ENCODE measurements at regions not wholly inside any gene's neighbourhood (a gene's known extent, or its start where the extent isn't known, plus 50 kb on each side); places are given as distances from the start of the nearest gene placed in this dataset.

DNA sequence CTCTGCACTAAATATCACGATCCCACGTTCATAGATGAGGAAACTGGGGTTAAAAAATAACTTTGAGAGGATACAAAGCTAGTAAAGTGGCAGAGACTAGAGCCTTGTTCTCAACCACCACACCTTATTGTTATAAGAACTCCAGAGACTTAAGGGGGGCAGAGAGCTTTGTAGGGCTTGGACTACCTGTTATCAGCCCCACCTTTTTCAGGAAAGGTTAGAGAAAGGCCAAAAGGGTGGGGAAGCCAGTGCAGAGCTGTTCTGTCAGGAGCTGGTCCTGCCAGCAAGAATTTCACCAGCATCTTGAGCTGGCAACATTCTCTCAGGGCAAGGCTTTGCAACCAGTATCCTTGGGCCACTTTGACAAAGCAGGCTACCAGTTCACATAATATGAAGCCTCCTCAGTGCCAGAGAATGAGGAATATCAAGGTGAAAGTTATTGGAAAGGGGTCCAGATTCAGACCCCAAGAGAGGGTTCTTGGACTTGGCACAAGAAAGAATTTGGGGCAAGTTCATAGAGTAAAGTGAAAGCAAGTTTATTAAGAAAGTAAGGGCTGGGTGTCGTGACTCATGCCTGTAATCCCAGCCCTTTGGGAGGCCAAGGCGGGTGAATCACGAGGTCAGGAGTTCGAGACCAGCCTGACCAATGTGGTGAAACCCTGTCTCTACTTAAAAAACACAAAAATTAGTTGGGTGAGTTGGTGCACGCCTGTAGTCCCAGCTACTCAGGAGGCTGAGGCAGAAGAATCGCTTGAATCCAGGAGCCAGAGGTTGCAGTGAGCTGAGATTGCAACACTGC is 66.2 kb upstream of the CLINT1 start:
- no peaks in the 10 kb centered on the region for H3K9me3 Mint-ChIP-seq (ENCODE audit: unreplicated experiment)
- no peak overlapping the region for H3K4me3 Mint-ChIP-seq (ENCODE audit: unreplicated experiment)
- no peaks in the 10 kb centered on the region for H3K36me3 Mint-ChIP-seq (ENCODE audit: unreplicated experiment)
- no peak overlapping the region for H3K27ac Mint-ChIP-seq (ENCODE audit: unreplicated experiment)
- DNase-seq (ENCODE audit: extremely low spot score, unreplicated experiment) = no peak
- no peaks in the 10 kb centered on the region for H3K27me3 Mint-ChIP-seq (ENCODE audit: unreplicated experiment)
- TF ChIP-seq, protein P1, sequence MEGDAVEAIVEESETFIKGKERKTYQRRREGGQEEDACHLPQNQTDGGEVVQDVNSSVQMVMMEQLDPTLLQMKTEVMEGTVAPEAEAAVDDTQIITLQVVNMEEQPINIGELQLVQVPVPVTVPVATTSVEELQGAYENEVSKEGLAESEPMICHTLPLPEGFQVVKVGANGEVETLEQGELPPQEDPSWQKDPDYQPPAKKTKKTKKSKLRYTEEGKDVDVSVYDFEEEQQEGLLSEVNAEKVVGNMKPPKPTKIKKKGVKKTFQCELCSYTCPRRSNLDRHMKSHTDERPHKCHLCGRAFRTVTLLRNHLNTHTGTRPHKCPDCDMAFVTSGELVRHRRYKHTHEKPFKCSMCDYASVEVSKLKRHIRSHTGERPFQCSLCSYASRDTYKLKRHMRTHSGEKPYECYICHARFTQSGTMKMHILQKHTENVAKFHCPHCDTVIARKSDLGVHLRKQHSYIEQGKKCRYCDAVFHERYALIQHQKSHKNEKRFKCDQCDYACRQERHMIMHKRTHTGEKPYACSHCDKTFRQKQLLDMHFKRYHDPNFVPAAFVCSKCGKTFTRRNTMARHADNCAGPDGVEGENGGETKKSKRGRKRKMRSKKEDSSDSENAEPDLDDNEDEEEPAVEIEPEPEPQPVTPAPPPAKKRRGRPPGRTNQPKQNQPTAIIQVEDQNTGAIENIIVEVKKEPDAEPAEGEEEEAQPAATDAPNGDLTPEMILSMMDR (IDR thresholded peaks at IDR 0.05) = no peak
- peaks cover 7% of the 10 kb centered on the region for H3K4me1 Mint-ChIP-seq (ENCODE audit: unreplicated experiment)

DNA sequence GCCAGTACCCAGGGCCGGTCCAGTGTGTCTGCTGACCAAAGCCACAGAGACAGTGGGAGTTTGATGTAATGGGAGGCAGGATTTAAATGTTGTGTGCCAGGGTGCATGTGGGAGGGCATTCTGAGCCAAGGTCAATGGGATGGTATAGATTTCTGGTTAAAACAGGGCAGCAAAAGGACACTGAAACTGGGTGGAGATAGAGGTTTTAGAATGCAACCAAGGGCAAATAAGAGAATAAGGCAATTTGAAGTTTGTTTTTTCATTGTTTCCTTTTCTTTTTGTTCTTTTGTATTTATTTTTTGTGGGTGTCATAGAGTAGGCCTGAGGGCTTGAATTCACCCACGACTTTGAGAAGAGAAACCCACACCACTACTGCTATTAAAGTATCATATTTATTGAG is 65.5 kb upstream of the CLINT1 start:
- H3K4me3 Mint-ChIP-seq (ENCODE audit: unreplicated experiment) = no peak overlapping the region
- H3K27ac Mint-ChIP-seq (ENCODE audit: unreplicated experiment) = no peak overlapping the region
- DNase-seq (ENCODE audit: extremely low spot score, unreplicated experiment) = no peak
- peaks cover 7% of the 10 kb centered on the region for H3K4me1 Mint-ChIP-seq (ENCODE audit: unreplicated experiment)
- TF ChIP-seq, protein P1 (IDR thresholded peaks at IDR 0.05) = no peak
- no peaks in the 10 kb centered on the region for H3K27me3 Mint-ChIP-seq (ENCODE audit: unreplicated experiment)
- H3K36me3 Mint-ChIP-seq (ENCODE audit: unreplicated experiment) = no peaks in the 10 kb centered on the region
- H3K9me3 Mint-ChIP-seq (ENCODE audit: unreplicated experiment) = no peaks in the 10 kb centered on the region

DNA sequence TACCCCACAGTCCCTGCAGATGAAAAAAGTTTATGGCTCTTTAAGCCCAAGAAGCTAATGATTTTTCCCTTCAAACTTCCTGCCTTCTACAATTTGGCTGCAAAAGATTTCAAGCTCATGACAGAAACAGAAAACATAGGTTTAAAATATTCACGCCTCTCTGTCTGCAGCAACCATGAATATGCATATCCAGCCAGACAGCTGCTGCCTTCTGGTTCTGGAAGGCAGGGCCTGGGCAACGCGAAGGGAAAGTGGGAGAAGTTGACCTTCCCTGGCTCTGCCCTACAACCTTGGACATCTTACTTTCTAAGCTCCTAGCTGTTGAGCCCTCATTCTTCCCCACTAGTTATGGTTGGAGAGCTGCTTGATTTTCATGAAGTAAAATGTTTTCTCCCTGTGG is 64.8 kb upstream of the CLINT1 start:
- Mint-ChIP-seq H3K27me3 (ENCODE audit: unreplicated experiment) (no peaks in the 10 kb centered on the region), H3K4me3 (ENCODE audit: unreplicated experiment) (no peak overlapping the region), H3K36me3 (ENCODE audit: unreplicated experiment) (no peaks in the 10 kb centered on the region), H3K27ac (ENCODE audit: unreplicated experiment) (no peak overlapping the region), H3K4me1 (ENCODE audit: unreplicated experiment) (peaks cover 7% of the 10 kb centered on the region), H3K9me3 (ENCODE audit: unreplicated experiment) (no peaks in the 10 kb centered on the region)
- TF ChIP-seq, protein P1 (IDR thresholded peaks at IDR 0.05) = no peak
- no peak for DNase-seq (ENCODE audit: extremely low spot score, unreplicated experiment)

DNA sequence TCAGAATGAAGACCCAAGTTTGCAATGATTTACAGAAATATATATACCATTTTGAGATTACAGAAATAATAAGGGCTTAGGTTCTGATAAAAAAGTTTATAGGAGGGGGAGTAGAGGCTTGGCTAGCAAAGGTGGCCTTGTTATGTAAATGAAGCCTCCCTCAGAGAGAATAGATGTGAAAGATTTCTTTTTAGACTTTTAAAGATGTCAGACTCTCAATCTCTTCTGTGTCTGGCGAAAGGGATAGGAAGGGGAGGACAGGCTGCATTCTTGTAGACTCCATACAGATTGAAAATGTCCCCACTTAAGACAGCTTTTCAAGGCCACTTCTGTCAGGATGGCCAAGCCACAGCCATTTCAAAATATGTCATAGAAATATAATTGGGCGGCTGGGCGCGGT is 63.1 kb upstream of the CLINT1 start:
- Mint-ChIP-seq H3K9me3 (ENCODE audit: unreplicated experiment) (no peaks in the 10 kb centered on the region), H3K4me1 (ENCODE audit: unreplicated experiment) (peaks cover 17% of the 10 kb centered on the region), H3K36me3 (ENCODE audit: unreplicated experiment) (no peaks in the 10 kb centered on the region), H3K27me3 (ENCODE audit: unreplicated experiment) (no peaks in the 10 kb centered on the region), H3K27ac (ENCODE audit: unreplicated experiment) (no peak overlapping the region), H3K4me3 (ENCODE audit: unreplicated experiment) (no peak overlapping the region)
- no peak for DNase-seq (ENCODE audit: extremely low spot score, unreplicated experiment)
- TF ChIP-seq, protein P1 (IDR thresholded peaks at IDR 0.05) = no peak

DNA sequence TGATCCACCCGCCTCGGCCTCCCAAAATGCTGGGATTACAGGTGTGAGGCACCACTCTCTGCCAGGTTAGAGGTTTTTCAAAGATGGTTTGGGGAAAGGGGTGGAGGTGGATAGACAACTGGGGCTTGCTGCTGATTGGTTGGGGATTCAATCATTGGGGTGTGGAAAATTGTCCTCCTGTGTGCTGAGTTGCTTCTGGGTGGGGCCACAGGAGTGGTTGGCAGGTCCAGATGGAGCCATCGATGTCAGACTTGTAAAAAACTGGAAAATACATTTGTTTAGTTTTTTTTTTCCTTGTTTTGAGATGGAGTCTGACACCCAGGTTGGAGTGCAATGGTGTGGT is 61.9 kb upstream of the CLINT1 start:
- no peak overlapping the region for H3K4me3 Mint-ChIP-seq (ENCODE audit: unreplicated experiment)
- no peak overlapping the region for H3K27ac Mint-ChIP-seq (ENCODE audit: unreplicated experiment)

More for the DNA sequence above, 61.9 kb upstream of the CLINT1 start:
- Mint-ChIP-seq H3K36me3 (ENCODE audit: unreplicated experiment) (no peaks in the 10 kb centered on the region), H3K4me1 (ENCODE audit: unreplicated experiment) (peaks cover 13% of the 10 kb centered on the region), H3K9me3 (ENCODE audit: unreplicated experiment) (no peaks in the 10 kb centered on the region), H3K27me3 (ENCODE audit: unreplicated experiment) (no peaks in the 10 kb centered on the region)
- no peak for DNase-seq (ENCODE audit: extremely low spot score, unreplicated experiment)
- TF ChIP-seq, protein P1 (IDR thresholded peaks at IDR 0.05) = no peak
